Loucy (cell line): ENCODE measurements at regions not wholly inside any gene's neighbourhood (a gene's known extent, or its start where the extent isn't known, plus 50 kb on each side); places are given as distances from the start of the nearest gene placed in this dataset.

Experiments used
- H2AFZ ChIP-seq: fragments of 200-600 bp; sonication (generic); 2 replicates; pipeline ENCODE4 v1.6.0; 2016; ENCODE audit warnings: antibody characterized with exemption, mild to moderate bottlenecking, low read length, moderate library complexity
- H3F3A ChIP-seq: fragments of 200-600 bp; 2 replicates; pipeline ENCODE4 v1.6.0; 2016; ENCODE audit warnings: antibody characterized with exemption, low read depth, mild to moderate bottlenecking
- H3K27me3 ChIP-seq: fragments of 200-600 bp; sonication (generic); 2 replicates; pipeline ENCODE4 v1.6.1; 2014; ENCODE audit warnings: low read length, mild to moderate bottlenecking; ENCODE audit not compliant: insufficient read depth, poor library complexity, severe bottlenecking
- H3K36me3 ChIP-seq: fragments of 200-600 bp; sonication (generic); 2 replicates; pipeline ENCODE4 v1.6.1; 2016; ENCODE audit warnings: low read length; ENCODE audit not compliant: insufficient read depth
- H3K4me1 ChIP-seq: fragments of 200-600 bp; sonication (generic); 2 replicates; pipeline ENCODE4 v1.5.1; 2014; ENCODE audit warnings: low read length, mild to moderate bottlenecking; ENCODE audit not compliant: insufficient read depth, poor library complexity, severe bottlenecking
- H3K4me2 ChIP-seq: fragments of 200-600 bp; sonication (generic); 2 replicates; pipeline ENCODE4 v1.6.0; 2014; ENCODE audit warnings: antibody characterized with exemption, low read length, low read depth, mild to moderate bottlenecking; ENCODE audit not compliant: poor library complexity, severe bottlenecking
- H3K4me3 ChIP-seq: fragments of 200-600 bp; sonication (generic); 2 replicates; pipeline ENCODE4 v1.5.1; 2014; ENCODE audit warnings: low read length, mild to moderate bottlenecking, mixed read lengths; ENCODE audit not compliant: poor library complexity, severe bottlenecking
- H3K79me2 ChIP-seq: fragments of 200-600 bp; sonication (generic); 2 replicates; pipeline ENCODE4 v1.6.1; 2014; ENCODE audit warnings: low read length; ENCODE audit not compliant: insufficient read depth
- H3K9ac ChIP-seq: fragments of 200-600 bp; sonication (generic); 2 replicates; pipeline ENCODE4 v1.6.0; 2014; ENCODE audit warnings: mild to moderate bottlenecking, low read depth, low read length, moderate library complexity; ENCODE audit not compliant: poor library complexity, severe bottlenecking
- H3K9me2 ChIP-seq: fragments of 200-600 bp; sonication (generic); replicated peaks from 2 replicates; pipeline ENCODE4 v1.6.1; 2016; ENCODE audit warnings: low read depth, low read length, mixed read lengths
- H3K9me3 ChIP-seq: fragments of 200-600 bp; sonication (generic); 2 replicates; pipeline ENCODE4 v1.6.1; 2014; ENCODE audit warnings: mild to moderate bottlenecking, antibody characterized with exemption, low read length, low read depth; ENCODE audit not compliant: insufficient read depth
- H4K20me1 ChIP-seq: fragments of 200-600 bp; sonication (generic); 2 replicates; pipeline ENCODE4 v1.6.0; 2014; ENCODE audit warnings: antibody characterized with exemption, low read length, mild to moderate bottlenecking; ENCODE audit not compliant: insufficient read depth, poor library complexity, severe bottlenecking
- CTCF ChIP-seq: fragments of 200-600 bp; sonication (generic); conservative IDR thresholded peaks from 2 replicates; pipeline ENCODE4 v1.5.1; 2014; ENCODE audit warnings: mild to moderate bottlenecking, antibody characterized with exemption, low read length
- EZH2phosphoT487 ChIP-seq: fragments of 200-600 bp; IDR thresholded peaks from 2 replicates; pipeline ENCODE4 v1.6.1; 2018; ENCODE audit warnings: antibody characterized with exemption, mild to moderate bottlenecking, moderate library complexity, borderline replicate concordance

GRCh38 chr10:8323428-8324054, 269.1 kb downstream of the GATA3 start:
- Histone ChIP-seq H3K9ac (peak overlapping the region; percentile 23), H3K4me2 (peak overlapping the region; percentile 26), H3K9me2 (no peaks in the 10 kb centered on the region), H3K79me2 (no peaks in the 10 kb centered on the region), H3K4me1 (peaks cover 65% of the 10 kb centered on the region), H3K36me3 (no peaks in the 10 kb centered on the region), H4K20me1 (no peaks in the 10 kb centered on the region), H3F3A (no peaks in the 10 kb centered on the region), H3K9me3 (no peaks in the 10 kb centered on the region), H3K27me3 (no peaks in the 10 kb centered on the region), H3K4me3 (no peak overlapping the region), H2AFZ (peak overlapping the region; percentile 76)
- no peak for TF ChIP-seq EZH2phosphoT487
- TF ChIP-seq CTCF: no peak

DNA sequence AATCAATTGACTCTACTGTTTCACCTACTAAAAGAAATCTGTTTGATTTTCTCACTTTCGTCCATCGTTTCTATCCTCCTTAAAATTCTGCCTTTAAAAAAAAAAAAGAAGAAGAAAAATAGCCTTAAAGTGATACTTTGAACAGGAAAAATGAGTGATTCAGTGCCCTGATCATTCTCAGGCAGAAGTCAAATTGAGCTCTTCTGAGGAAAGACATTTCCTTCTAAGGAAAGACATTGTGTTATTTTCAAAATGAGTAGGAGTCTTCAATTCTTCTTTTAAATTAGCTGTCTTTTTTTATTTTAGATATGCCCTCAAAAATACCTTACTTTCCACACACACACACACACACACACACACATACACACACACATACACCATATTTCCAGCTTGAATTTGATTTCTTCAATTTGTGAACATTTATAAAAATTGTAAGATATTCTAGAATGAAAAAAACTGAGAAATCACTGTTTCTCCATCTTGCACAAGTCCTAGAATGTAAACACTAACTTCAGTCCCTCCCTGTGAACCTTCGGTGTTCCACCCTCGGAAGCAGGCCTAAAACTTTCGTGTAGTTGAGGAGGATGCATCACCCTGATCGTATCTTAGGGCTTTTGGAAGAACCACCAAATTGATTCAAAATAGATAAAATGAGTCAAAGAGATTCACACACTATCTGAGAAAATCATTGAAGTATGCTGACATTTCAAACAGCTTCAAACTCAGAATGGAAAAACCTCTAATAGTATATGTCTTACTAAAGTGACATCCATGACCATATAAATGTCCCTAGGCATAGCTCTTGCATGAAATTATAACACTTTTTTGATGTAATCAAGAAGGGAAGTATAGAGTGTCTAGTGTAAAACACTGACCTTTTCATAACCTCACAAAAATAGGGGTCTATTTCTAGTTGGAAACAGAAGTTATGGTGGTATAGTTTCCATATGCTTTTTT, 270.8 kb downstream of the GATA3 start:
- H3K9me2 ChIP-seq: no peaks in the 10 kb centered on the region
- no peaks in the 10 kb centered on the region for H3K36me3 ChIP-seq
- H2AFZ ChIP-seq: peak overlapping the region; percentile 79; the same call in 1 of the 2 replicates
- no peaks in the 10 kb centered on the region for H3K9me3 ChIP-seq
- no peaks in the 10 kb centered on the region for H3K27me3 ChIP-seq
- peak overlapping the region; percentile 18 for H3K4me3 ChIP-seq
- 0 out of 2 replicates have a peak, but pooled peaks cover 2% of the 10 kb centered on the region for H3F3A ChIP-seq
- H3K4me2 ChIP-seq: peak overlapping the region; percentile 59
- H3K79me2 ChIP-seq: peaks cover 9% of the 10 kb centered on the region
- peaks cover 83% of the 10 kb centered on the region for H3K4me1 ChIP-seq
- no peaks in the 10 kb centered on the region for H4K20me1 ChIP-seq
- TF ChIP-seq EZH2phosphoT487: no peak
- no peak for TF ChIP-seq CTCF
- peak overlapping the region; percentile 47 for H3K9ac ChIP-seq

DNA sequence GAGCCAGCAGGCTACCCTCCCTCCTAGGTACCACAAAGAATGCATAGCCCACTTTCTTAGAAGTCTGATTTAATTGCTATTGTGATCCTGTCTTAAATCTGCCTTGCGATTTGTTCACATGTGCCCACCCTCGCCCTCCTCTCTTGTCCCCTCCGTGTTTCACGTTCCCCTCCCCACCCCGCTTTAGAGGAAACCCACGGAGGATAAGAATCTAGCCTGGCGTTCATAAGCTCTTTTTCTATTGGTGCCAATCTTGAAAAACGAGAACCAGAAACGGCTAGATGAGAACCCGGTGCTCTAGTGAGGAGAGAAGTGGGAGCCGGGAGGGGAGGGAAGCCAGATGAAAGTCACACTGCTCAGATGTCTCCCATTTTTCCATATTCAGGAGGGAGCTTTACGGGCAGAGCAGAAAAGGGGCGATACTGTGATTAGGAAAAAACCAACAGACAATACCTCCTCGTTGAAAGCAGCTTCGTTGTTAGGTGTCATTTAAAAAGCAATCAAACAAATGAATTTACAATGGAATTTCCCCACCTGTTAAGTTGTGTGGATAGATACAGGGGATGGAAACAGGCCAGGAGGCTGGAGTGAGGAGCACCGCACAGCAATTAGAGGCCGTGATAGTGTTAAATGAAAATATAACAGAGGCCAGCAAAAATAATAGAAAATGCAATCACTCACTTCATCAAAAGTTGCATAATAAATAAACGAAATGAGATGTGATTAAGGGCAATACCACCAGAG, 272.1 kb downstream of the GATA3 start:
- Histone ChIP-seq H2AFZ (peak overlapping the region; percentile 79), H3K9me3 (no peaks in the 10 kb centered on the region), H3K4me2 (peak overlapping the region; percentile 59), H3K4me1 (peaks cover 96% of the 10 kb centered on the region), H3K9me2 (no peaks in the 10 kb centered on the region), H3K36me3 (no peaks in the 10 kb centered on the region), H3K27me3 (no peaks in the 10 kb centered on the region), H3K9ac (peak overlapping the region; percentile 47), H4K20me1 (no peaks in the 10 kb centered on the region), H3F3A (peaks cover 9% of the 10 kb centered on the region; the same call in 1 of the 2 replicates), H3K79me2 (peaks cover 9% of the 10 kb centered on the region), H3K4me3 (peak overlapping the region; percentile 31)
- TF ChIP-seq EZH2phosphoT487: no peak
- TF ChIP-seq CTCF: no peak
